ENCODE measurements at regions not wholly inside any gene's neighbourhood (a gene's known extent, or its start where the extent isn't known, plus 50 kb on each side); places are given as distances from the start of the nearest gene placed in this dataset.

GRCh38 chr5:89755024-89755423 lies 654.5 kb downstream of the CETN3 start:
- ATAC-seq: no peak
- H3K27ac ChIP-seq (ENCODE audit: low read length): no peak overlapping the region
- intact Hi-C loops (cut with micrococcal nuclease; ENCODE audit: unreplicated experiment): no loop called here

GRCh38 chr5:89735082-89735481 lies 674.5 kb downstream of the CETN3 start:
- H3K9me3 ChIP-seq (ENCODE audit: control insufficient read depth, insufficient read depth, low read depth, low read length): no peaks in the 10 kb centered on the region
- POLR2A ChIA-PET: no interaction called here
- H3K27ac ChIP-seq (ENCODE audit: low read length): no peak overlapping the region
- H3K4me1 ChIP-seq (ENCODE audit: control insufficient read depth, insufficient read depth, low read length): no peaks in the 10 kb centered on the region
- no peak overlapping the region for H3K4me3 ChIP-seq (ENCODE audit: low read depth in 2 of 2, low read length in 2 of 2)
- CTCF ChIA-PET: no interaction called here
- H3K36me3 ChIP-seq (ENCODE audit: control insufficient read depth, insufficient read depth, low read length): no peaks in the 10 kb centered on the region
- no peak for DNase-seq (ENCODE audit: low read depth, low spot score)
- ATAC-seq: no peak
- in situ Hi-C loops (cut with HindIII; ENCODE audit: low pct_unique_long_range_greater_than_20kb, low sequenced_read_pairs): no loop called here
- H3K27me3 ChIP-seq (ENCODE audit: control insufficient read depth, insufficient read depth, low read length): no peaks in the 10 kb centered on the region
- no peak for TF ChIP-seq REST (IDR thresholded peaks at IDR 0.05; ENCODE audit: insufficient read depth in 1 of 2, low read depth in 2 of 2, low read length in 1 of 2)
- no peak for TF ChIP-seq POLR2AphosphoS5 (IDR thresholded peaks at IDR 0.05; ENCODE audit: low read depth, low read length)
- no peak for TF ChIP-seq SIN3A (IDR thresholded peaks at IDR 0.05; ENCODE audit: borderline replicate concordance, insufficient read depth, low read depth, low read length)
- TF ChIP-seq CTCF (IDR thresholded peaks at IDR 0.05): no peak
- TF ChIP-seq TCF7L2 (IDR thresholded peaks at IDR 0.05; ENCODE audit: low read depth, low read length): no peak
- BruUV-seq (replicated peaks): no TSS peak
- intact Hi-C loops (cut with micrococcal nuclease; ENCODE audit: unreplicated experiment): loop anchor here (5.0 kb wide), 1 partner anchor 282 kb away; no protein-coding TSS in a partner anchor

More at GRCh38 chr5:89755024-89755423, 654.5 kb downstream of the CETN3 start:
- H3K9me3 ChIP-seq (ENCODE audit: control insufficient read depth, insufficient read depth, low read depth, low read length): no peaks in the 10 kb centered on the region
- H3K36me3 ChIP-seq (ENCODE audit: control insufficient read depth, insufficient read depth, low read length): no peaks in the 10 kb centered on the region
- no peaks in the 10 kb centered on the region for H3K4me1 ChIP-seq (ENCODE audit: control insufficient read depth, insufficient read depth, low read length)
- ChIA-PET POLR2A (no interaction called here), CTCF (no interaction called here)
- no TSS peak for BruUV-seq (replicated peaks)
- DNase-seq (ENCODE audit: low read depth, low spot score): no peak
- no peak overlapping the region for H3K4me3 ChIP-seq (ENCODE audit: low read depth in 2 of 2, low read length in 2 of 2)
- H3K27me3 ChIP-seq (ENCODE audit: control insufficient read depth, insufficient read depth, low read length): no peaks in the 10 kb centered on the region
- TF ChIP-seq CTCF (IDR thresholded peaks at IDR 0.05) (no peak), SIN3A (IDR thresholded peaks at IDR 0.05; ENCODE audit: borderline replicate concordance, insufficient read depth, low read depth, low read length) (no peak), POLR2AphosphoS5 (IDR thresholded peaks at IDR 0.05; ENCODE audit: low read depth, low read length) (no peak), TCF7L2 (IDR thresholded peaks at IDR 0.05; ENCODE audit: low read depth, low read length) (no peak), REST (IDR thresholded peaks at IDR 0.05; ENCODE audit: insufficient read depth in 1 of 2, low read depth in 2 of 2, low read length in 1 of 2) (no peak)
- in situ Hi-C loops (cut with HindIII; ENCODE audit: low pct_unique_long_range_greater_than_20kb, low sequenced_read_pairs): no loop called here
